KBM-7 (cell line): ENCODE measurements at regions not wholly inside any gene's neighbourhood (a gene's known extent, or its start where the extent isn't known, plus 50 kb on each side); places are given as distances from the start of the nearest gene placed in this dataset.
A peak's percentile ranks its signal among the peaks of the same experiment; 100 is the strongest.

Experiments
- DNase-seq: peaks from one replicate; pipeline ENCODE4 v3.0.0-alpha.2; 2015
- in situ Hi-C: fragments of 300-500 bp; cut with MboI; formaldehyde crosslinking; loops from 2 replicates; pipeline ENCODE4 v1.14.3; 2020; ENCODE audit warnings: low sequenced_read_pairs, low pct_unique_long_range_greater_than_20kb, mixed read lengths

DNA sequence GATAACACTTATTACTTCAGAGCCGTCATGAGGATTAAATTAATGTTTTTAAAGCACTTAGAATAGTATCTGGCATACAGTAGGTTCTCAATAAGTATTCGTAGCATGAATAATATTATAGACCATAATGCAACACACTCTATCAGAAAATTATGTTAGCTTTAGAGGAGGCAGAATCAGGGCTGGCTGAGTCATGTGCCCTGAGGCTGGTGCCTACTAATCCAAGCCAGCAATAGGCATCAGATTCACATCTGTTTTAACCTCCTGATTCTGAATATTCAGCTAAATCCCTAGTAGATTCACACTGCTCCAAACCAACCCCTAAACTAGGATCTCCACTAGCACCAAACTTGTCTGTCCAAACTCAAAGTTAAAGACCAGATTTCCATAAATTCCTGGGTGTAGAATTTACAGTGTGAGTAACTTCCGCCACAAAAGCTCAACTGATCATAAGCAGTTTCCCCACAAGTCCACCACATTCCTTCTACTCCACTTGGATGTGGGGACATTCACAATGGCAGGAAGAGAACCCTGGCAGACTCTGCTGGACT lies 170.0 kb upstream of the DAPK1 start:
- DNase-seq: no peak
- in situ Hi-C loops: loop anchor here (25.0 kb wide), 2 partner anchors 335 to 485 kb away; no protein-coding TSS in a partner anchor

DNA sequence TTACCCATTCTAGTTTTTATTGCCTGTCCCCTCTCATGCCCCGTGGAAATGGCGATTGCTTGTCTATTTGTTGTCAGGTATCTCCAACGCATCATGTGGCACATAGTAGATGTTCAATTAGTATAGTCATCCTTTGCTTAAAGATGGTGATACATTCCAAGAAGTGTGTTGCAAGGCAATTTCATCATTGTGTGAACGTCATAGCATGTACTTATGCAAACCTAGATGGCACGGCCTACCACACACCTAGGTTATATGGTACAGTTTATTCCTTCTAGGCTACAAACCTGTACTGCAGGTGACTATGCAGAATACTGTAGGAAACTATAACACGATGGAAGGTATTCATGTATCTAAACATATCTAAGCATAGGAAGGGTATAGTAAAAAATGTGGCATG lies 163.9 kb upstream of the DAPK1 start:
- in situ Hi-C loops: loop anchor here (25.0 kb wide), 2 partner anchors 328 to 478 kb away; no protein-coding TSS in a partner anchor
- DNase-seq: no peak

DNA sequence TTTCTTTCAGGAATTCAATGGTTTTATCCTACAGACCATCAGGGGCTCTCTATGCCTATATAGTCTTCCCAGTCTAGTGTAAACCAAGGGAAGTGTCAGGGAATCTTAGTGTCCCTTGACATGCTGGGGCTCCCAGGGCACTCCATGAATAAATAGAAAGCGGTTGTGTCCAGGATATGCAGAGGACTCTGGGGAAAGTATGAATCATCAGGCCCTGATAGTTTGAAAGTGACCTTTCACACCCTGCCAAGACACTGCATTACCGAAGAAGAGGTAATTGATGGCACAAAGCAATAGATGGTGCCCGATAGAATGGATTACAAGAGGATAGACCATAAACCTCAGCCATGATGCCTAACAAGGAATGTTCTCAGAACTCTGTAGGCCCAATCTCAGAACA lies 163.3 kb upstream of the DAPK1 start:
- DNase-seq: no peak
- in situ Hi-C loops: loop anchor here (25.0 kb wide), 2 partner anchors 328 to 478 kb away; no protein-coding TSS in a partner anchor

DNA sequence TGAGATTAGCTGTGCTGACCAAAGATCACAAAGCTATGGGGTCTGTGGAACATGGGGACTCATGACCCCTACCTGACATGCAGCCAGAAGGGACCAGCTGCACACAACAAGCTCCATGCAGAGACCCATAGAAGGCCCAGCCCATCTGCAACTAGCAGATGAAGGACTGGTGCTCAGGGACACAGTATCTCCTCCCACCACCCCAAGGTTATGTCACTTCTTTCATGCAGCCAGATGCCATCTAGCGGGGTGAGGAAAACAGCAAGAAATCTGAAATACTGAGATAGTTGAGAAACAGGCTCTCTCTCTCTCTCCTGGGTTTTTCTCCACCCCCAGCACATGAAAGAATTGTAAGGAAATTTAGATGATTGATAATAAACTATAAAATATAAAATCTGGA lies 161.3 kb upstream of the DAPK1 start:
- DNase-seq: peak; percentile 46
- in situ Hi-C loops: loop anchor here (25.0 kb wide), 2 partner anchors 326 to 476 kb away; no protein-coding TSS in a partner anchor

DNA sequence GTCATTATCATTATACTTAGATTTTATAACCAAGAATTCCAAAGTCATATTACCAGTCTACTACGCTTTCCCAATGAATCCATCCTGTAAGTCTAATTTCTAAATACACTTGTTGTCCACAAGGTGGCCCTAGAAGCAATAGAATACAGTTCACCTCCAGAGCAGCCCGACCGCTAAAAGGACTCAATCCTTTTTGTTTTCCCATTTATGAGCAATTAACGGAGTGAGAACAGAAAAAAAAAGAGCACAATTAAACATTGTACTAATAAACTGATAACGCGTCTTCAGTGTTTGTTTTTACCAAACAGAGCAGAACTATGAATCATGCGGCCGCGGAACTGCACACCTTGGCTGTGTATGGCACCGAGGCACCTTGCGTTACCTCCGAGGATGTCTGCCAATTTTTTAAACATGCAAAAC lies 160.7 kb upstream of the DAPK1 start:
- in situ Hi-C loops: loop anchor here (25.0 kb wide), 2 partner anchors 325 to 475 kb away; no protein-coding TSS in a partner anchor
- DNase-seq: peak; percentile 58

DNA sequence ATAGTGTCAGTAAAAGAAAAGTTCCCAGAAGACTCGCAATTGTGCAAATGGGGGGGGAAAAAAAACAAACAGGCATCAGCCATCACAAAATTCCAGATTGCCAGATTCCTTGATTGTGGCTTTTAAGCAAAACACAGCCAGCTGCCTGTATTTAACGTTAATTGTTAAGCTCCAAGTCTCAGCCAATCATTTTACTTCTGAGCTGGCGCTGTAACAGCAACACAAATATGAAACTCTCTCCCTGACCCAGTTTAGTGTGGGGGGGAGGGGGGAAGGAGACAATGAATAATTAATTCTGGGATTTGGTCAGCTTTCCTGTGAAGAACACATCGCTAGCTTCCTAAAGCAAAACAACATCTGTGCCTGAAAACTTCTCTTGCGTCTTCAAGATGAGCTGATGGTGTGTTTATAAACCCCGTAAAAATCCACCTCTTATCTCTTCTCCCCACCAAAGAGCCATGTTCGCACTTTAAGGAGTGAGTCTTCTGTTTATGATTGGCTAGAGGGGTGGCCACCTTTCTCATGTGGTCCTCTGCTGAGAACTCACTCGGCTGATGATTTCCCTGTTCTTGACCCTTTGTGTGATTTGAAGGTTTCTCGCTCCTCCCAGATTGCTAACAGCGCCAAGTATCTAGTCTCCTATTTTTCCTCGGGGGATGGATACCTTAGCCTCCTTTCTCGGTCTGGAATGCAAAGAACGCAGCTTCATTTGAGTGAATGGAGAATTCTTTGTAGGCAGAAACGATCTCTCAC lies 160.2 kb upstream of the DAPK1 start:
- in situ Hi-C loops: loop anchor here (25.0 kb wide), 2 partner anchors 325 to 475 kb away; no protein-coding TSS in a partner anchor
- DNase-seq: no peak

DNA sequence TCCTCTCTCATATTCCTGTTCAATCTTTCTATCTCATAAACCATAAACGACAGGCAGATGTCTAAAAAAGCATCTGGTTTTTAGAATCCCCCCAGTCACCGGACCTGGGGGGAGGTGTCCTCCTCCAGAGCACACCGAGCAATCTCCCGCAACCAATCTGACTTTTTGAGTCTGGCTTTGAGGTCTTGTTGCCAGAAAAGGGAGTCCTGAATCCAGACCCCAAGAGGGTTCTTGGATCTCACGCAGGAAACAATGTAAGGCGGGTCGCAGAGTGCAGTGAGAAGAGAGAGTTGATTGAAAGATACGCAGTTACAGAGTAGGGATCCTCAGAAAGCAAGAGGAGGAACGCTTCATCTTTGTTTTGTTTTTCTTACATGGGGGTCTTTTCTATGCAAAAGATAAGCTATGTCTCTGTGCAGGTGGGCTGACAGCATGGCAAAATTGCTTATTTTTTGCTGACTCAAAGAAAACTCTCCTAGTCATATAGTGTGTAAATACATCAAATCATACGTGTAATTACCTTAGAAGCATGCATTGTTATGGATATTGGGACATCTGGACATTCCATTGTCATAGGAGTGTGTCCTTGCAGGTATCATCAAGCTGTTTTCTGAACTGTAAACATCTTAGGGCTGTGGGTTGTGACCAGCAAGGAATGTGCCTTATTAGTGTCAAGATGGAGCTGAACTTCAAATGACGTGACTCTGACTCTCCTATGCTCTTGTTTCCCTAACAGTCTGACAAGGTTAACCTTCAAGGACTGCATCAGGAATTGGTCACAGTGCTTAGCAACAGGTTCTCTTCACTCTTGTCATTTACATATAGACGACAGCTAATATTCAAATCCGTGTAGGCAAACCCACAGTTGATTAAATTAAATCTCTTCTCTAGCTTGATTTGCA lies 159.3 kb upstream of the DAPK1 start:
- no peak for DNase-seq
- in situ Hi-C loops: loop anchor here (25.0 kb wide), 2 partner anchors 324 to 474 kb away; no protein-coding TSS in a partner anchor

DNA sequence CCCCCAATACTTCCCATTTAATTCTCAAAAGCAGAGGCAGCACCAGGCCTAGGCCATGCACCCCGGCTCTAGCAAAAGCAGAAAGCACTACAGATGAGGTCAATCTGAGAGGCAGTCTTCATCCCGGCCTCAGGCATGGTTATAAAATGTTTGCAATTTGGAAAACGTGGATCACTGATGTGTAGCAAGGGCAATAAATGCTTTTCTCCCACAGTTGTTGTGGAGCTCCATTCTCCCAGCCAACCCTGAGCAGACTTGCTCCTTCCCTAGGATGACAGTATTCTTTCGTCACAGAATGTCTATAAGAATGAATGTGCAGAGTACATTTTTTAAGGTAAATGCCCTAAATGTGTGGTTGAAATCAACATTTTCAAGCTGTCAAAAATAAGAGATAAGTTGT lies 157.3 kb upstream of the DAPK1 start:
- in situ Hi-C loops: loop anchor here (25.0 kb wide), 2 partner anchors 322 to 472 kb away; no protein-coding TSS in a partner anchor
- no peak for DNase-seq

DNA sequence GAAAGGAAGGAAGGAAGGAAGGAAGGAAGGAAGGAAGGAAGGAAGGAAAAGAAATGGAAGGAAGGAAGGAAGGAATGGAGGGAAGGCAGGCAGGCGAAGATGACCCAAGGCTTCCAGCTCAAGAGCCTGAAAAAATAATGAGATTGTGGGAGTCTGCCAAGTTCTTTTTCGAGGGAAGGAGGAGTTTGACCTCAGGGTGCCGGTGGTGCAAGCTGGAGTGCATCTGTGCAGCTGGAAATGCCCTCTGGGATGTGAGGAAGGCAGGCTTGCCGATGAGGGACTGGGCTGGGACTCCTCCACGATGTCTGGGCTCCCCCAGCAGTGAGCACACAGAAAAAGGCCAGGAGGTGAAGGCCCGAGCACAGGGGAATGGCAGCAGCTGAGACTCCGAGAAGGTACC lies 154.9 kb upstream of the DAPK1 start:
- in situ Hi-C loops: loop anchor here (25.0 kb wide), 2 partner anchors 320 to 470 kb away; no protein-coding TSS in a partner anchor
- no peak for DNase-seq

DNA sequence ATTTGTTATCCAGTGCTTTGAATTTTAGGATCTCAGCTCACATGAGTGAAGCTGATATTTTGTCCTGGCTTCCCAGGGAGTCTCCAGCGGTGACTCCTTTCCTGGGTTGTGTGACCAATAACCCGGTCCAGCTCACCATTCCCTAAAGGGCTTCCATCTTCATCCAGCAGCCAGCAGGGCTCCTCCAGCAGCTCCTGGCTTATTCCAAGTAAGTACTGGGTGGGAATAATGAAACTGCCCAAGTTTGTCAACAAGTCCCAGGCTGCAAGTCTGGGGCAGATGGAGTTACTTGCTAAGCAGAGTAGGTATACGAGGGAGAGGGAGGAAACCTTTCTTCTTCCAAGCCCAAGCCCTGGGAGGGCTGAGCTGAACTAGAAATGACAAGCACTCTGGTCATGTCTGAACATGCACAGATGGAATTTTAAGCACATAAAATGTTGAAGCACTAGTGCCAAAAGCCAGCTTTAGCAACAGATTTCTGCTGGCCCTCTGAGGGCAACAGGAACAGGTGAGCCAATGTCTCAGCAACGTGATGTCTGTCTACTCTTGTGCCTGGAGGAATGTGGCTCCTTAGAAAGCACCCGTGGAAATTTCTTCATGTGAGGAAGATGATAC lies 153.7 kb upstream of the DAPK1 start:
- in situ Hi-C loops: loop anchor here (25.0 kb wide), 2 partner anchors 318 to 468 kb away; no protein-coding TSS in a partner anchor
- DNase-seq: no peak

DNA sequence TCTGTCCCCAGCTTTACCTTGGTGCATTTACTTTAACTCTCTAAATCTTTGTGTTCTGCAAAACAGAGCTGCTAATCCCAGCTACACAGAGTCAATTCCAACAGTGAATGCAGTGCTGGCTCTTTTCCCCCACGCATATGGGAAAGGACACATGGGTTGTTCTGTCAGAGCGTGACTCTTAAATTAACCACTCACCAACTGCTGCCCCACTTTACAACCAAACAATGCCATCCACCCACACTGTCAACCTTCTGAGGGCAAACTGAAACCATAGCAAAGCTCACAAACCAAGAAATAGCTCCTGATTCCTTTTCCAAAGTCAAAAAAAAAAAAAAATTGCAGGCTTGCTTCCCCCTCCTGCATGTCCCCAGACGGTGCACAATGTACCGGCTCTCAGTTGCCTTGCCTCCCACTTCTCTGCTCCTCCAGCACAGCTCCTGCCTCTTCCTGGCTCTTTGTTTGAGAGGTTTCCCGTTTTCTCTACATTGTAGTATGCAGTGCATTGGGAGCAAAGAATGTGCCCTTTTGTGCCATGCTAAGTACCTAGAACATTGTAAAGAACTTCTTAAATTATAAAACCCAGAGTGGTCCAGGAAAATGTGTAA lies 151.5 kb upstream of the DAPK1 start:
- no peak for DNase-seq
- in situ Hi-C loops: loop anchor here (25.0 kb wide), 2 partner anchors 316 to 466 kb away; no protein-coding TSS in a partner anchor

DNA sequence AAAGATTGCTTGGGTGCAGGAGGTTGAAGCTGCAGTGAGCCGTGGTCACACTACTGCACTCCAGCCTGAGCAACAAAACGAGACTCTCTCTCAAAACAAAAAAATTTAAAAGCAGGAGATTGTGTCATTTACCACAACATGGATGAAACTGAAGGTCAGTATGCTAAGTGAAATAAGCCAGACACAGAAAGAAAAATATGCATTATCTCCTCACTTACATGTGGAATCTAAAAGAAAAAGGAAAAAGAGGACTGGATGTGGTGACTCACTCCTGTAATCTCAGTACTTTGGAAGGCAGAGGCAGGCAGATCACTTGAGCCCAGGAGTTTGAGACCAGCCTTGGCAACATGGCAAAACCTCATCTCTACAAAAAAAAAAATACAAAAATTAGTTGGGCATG lies 146.8 kb upstream of the DAPK1 start:
- in situ Hi-C loops: no loop called here
- DNase-seq: no peak

DNA sequence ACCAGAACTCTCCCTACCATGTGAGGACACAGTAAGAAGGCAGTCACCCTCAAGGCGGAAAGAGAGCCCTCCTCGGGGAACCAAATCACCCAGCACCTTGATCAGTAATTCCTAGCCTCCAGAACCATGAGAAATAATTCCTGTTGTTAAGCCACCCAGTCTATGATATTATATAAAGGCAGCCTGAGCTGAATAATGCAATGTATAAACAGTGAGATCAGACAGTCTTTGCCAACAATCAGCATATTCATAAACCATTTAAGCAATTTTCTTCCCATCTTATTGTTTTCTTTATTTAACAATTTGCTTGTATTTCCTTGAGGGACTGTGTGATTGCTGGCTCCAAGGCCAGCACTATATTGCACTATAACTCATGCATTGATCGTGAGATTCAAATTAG lies 144.4 kb upstream of the DAPK1 start:
- in situ Hi-C loops: no loop called here
- DNase-seq: no peak

DNA sequence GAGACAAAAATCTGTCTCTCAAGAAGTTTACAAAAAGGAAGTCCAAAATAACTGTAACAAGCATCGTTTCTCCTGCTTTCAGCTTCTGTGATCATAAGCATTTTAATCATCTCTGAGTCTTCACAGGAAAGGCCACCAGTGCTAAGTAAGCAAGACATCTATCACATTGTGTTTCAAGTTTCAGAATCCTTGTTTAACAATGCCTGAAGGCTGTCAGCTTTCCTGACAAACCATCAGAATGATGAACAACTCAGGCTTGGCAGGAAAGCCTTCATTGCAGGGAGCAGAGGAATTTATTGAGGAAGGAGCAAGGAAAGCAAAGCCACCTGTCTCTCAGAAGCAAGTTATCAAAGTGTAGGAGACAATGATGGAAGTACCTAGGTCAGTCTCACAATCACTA lies 143.5 kb upstream of the DAPK1 start:
- in situ Hi-C loops: no loop called here

DNA sequence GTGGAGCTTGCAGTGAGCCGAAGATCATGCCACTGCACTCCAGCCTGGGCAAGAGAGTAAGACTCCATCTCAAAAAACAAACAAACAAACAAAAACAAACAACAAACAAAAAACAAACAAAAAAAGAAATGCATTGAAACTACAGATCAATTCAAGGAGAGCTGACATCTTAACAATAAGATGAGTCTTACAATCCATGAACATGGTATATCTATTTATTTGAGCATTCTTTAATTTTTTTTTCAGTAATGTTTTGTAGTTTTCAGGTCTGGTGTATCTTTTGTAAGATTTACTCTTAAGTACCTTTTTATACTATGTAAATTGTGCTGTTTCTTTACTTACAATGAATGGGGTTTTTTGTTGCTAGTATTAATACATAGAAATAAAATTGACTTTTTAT lies 140.1 kb upstream of the DAPK1 start:
- no peak for DNase-seq
- in situ Hi-C loops: no loop called here

More for the DNA sequence above, 143.5 kb upstream of the DAPK1 start:
- DNase-seq: no peak

DNA sequence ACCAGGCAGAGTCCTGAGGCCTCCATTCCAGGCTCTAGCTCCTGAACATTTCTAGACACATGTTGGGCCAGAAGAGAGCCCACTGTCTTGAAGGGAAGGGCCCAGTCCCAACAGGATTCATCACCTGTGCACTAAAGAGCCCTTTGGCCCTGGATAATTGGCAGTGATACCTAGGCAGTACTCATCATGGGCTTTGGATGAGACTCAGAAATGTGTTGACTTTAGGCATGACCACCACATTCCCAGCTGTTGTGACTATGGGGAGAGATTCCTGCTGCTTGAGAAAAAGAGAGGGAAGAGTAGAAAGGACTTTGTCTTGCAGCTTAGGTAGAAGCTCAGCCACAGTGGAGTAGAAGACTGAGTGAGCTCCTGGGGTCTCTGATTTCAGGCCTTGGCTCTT lies 138.4 kb upstream of the DAPK1 start:
- in situ Hi-C loops: no loop called here
- DNase-seq: no peak

DNA sequence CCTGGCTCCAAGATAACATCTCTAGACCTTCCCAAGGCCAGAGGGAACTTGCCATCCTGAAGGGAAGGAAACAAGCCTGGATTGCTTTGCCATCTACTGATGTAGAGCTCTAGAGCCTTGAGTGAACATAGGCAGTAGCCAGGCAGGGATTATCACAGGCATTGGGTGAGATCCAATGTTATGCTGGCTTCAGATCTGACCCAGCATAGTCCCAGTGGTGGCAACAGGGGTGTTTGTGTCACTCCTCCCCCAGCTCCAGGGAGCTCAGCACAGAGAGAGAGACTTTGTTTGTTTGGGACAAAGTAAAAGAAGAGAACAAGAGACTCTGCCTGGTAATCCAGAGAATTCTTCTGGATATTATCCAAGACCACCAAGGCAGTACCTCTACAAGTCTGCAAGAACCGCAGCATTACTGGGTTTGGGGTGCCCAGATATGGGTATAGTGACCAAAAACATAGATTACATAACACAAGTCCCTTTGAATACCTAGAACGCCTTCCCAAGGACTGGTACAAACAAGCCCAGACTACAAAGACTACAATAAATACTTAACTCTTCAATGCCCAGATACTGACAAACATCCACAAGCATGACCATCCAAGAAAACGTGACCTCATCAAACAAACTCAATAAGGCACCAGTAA lies 137.6 kb upstream of the DAPK1 start:
- in situ Hi-C loops: no loop called here

DNA sequence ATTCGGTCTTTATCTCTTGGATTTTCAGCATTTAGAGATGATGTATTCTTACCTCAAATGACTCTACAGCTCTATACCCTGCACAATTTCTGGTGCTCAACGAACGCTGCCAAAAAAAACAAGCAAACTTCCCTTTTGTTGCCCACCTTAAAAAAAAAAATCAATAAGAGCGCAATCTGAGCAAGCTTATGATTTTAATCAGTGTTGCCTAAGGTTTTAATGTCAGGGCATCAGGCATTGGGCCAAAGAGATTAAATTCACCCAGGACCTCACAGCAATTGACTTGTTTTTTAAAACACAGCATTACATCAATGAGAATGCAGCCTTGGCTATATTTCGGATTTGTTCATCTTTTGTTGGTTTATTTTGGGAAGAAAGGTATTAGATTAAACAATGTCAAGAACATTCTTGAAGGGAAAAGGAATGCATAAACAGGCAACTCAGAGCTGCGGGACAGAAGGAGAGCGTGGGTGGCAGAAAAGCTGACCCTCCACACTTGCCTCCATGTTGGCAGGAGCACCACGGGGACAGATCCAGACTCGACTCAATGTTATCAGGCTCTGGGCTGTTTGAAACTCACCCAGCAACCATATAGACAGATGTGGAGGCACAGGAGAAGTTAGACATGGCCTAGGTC lies 127.5 kb upstream of the DAPK1 start:
- peak; percentile 8 for DNase-seq
- in situ Hi-C loops: no loop called here

More for the DNA sequence above, 137.6 kb upstream of the DAPK1 start:
- DNase-seq: no peak
